ENCODE measurements at regions not wholly inside any gene's neighbourhood (a gene's known extent, or its start where the extent isn't known, plus 50 kb on each side); places are given as distances from the start of the nearest gene placed in this dataset.

DNA sequence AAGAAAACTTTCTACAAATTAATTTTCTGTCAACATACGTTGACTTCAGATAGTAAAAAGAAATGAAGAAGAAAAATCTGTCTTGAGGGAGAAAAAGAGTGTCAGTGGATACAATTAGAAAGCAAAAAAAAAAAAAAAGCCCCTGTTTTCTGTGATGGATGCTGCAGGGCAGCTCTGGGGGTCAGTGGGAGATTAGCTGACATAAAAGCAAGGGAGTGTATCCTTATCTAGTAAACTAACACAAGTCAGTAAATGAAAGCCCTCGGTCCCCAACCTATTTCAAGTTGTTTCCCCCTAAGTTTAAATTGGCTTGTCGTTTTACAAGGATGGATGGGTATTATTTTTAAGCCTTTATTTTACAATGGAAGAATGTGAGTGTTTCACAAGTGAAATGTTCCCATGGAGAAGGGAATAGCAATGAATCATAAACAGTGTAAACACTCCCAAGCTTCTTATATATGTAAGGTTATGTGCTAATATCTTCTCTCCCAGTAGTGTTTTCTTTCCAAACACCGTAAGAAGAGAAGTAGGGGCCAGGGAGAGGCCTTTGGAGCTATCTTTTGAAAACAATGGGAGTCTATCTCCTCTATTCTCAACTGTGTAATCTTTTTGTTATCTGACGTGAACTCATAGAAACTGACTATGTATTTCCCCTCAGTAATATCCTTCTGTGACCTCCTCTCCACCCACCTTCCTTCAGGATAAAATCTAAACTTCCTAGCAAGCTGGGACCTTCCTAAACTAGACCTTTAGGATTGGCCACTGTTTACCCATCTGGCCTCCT, 347.7 kb downstream of the FBXO8 start:
- TF ChIP-seq ZNF8 (CRISPR knock-in tag; IDR thresholded peaks at IDR 0.05) (0 out of 2 replicates have a peak, but pooled peaks have one; percentile 18), ISL1 (CRISPR knock-in tag; IDR thresholded peaks at IDR 0.05) (no peak)
- TF ChIP-seq, protein P1, sequence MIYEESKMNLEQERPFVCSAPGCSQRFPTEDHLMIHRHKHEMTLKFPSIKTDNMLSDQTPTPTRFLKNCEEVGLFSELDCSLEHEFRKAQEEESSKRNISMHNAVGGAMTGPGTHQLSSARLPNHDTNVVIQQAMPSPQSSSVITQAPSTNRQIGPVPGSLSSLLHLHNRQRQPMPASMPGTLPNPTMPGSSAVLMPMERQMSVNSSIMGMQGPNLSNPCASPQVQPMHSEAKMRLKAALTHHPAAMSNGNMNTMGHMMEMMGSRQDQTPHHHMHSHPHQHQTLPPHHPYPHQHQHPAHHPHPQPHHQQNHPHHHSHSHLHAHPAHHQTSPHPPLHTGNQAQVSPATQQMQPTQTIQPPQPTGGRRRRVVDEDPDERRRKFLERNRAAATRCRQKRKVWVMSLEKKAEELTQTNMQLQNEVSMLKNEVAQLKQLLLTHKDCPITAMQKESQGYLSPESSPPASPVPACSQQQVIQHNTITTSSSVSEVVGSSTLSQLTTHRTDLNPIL (CRISPR knock-in tag; IDR thresholded peaks at IDR 0.05; ENCODE audit: low read depth): no peak
- peak; percentile 23; the same call in 2 of the 3 replicates for ATAC-seq

DNA sequence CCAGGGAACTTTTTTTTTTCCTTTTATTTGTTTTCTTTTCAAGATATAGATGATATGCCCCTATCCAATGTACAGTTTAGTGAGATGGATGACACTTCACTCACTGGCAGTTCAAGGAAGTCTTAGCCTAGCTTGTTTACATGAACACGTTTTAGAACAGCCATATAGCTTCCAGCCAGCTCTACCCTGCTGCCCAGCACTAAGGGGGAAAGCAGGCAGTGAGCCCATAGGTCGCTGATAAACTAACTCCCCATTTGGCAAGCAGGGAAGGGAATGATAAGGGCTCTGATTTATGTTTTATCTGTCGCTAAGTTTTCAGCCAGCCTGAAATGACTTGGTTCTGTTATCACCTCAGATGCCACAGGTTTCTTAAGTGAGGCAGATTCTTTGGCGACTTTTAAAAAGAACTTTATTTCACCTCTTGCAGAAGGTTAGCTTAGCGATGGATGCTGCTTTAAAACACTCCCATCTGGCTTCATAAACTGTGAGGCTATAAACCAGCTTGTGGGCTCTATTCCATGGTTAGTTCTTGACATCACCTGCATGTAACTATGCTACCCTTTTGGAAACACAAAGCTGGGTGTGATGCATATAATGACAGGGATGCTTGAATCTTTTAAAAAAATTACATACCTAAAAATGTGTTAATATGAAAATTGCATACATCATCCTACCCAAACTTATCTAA, 348.4 kb downstream of the FBXO8 start:
- ATAC-seq: peak; percentile 40
- TF ChIP-seq, protein P2, sequence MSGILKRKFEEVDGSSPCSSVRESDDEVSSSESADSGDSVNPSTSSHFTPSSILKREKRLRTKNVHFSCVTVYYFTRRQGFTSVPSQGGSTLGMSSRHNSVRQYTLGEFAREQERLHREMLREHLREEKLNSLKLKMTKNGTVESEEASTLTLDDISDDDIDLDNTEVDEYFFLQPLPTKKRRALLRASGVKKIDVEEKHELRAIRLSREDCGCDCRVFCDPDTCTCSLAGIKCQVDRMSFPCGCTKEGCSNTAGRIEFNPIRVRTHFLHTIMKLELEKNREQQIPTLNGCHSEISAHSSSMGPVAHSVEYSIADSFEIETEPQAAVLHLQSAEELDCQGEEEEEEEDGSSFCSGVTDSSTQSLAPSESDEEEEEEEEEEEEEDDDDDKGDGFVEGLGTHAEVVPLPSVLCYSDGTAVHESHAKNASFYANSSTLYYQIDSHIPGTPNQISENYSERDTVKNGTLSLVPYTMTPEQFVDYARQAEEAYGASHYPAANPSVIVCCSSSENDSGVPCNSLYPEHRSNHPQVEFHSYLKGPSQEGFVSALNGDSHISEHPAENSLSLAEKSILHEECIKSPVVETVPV (CRISPR knock-in tag; IDR thresholded peaks at IDR 0.05): no peak
- no peak for TF ChIP-seq ZNF565 (CRISPR knock-in tag; conservative IDR thresholded peaks at IDR 0.05; ENCODE audit: low read depth)
- TF ChIP-seq, protein P3, sequence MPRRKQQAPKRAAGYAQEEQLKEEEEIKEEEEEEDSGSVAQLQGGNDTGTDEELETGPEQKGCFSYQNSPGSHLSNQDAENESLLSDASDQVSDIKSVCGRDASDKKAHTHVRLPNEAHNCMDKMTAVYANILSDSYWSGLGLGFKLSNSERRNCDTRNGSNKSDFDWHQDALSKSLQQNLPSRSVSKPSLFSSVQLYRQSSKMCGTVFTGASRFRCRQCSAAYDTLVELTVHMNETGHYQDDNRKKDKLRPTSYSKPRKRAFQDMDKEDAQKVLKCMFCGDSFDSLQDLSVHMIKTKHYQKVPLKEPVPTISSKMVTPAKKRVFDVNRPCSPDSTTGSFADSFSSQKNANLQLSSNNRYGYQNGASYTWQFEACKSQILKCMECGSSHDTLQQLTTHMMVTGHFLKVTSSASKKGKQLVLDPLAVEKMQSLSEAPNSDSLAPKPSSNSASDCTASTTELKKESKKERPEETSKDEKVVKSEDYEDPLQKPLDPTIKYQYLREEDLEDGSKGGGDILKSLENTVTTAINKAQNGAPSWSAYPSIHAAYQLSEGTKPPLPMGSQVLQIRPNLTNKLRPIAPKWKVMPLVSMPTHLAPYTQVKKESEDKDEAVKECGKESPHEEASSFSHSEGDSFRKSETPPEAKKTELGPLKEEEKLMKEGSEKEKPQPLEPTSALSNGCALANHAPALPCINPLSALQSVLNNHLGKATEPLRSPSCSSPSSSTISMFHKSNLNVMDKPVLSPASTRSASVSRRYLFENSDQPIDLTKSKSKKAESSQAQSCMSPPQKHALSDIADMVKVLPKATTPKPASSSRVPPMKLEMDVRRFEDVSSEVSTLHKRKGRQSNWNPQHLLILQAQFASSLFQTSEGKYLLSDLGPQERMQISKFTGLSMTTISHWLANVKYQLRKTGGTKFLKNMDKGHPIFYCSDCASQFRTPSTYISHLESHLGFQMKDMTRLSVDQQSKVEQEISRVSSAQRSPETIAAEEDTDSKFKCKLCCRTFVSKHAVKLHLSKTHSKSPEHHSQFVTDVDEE (CRISPR knock-in tag; IDR thresholded peaks at IDR 0.05): peak; percentile 94
- TF ChIP-seq ZNF8 (CRISPR knock-in tag; IDR thresholded peaks at IDR 0.05): no peak
- TF ChIP-seq, protein P1 (CRISPR knock-in tag; IDR thresholded peaks at IDR 0.05; ENCODE audit: low read depth): no peak
- TF ChIP-seq TCF4 (CRISPR knock-in tag; IDR thresholded peaks at IDR 0.05; ENCODE audit: borderline replicate concordance): peak; percentile 11; the same call in 1 of the 2 replicates
- no peak for TF ChIP-seq SNAI2 (CRISPR knock-in tag; IDR thresholded peaks at IDR 0.05)
- TF ChIP-seq RARB (CRISPR knock-in tag; IDR thresholded peaks at IDR 0.05): no peak
- TF ChIP-seq, protein P4, sequence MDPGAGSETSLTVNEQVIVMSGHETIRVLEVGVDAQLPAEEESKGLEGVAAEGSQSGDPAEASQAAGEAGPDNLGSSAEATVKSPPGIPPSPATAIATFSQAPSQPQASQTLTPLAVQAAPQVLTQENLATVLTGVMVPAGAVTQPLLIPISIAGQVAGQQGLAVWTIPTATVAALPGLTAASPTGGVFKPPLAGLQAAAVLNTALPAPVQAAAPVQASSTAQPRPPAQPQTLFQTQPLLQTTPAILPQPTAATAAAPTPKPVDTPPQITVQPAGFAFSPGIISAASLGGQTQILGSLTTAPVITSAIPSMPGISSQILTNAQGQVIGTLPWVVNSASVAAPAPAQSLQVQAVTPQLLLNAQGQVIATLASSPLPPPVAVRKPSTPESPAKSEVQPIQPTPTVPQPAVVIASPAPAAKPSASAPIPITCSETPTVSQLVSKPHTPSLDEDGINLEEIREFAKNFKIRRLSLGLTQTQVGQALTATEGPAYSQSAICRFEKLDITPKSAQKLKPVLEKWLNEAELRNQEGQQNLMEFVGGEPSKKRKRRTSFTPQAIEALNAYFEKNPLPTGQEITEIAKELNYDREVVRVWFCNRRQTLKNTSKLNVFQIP (CRISPR knock-in tag; IDR thresholded peaks at IDR 0.05; ENCODE audit: borderline replicate concordance, low read depth): no peak
- TF ChIP-seq ARNTL (CRISPR knock-in tag; IDR thresholded peaks at IDR 0.05; ENCODE audit: borderline replicate concordance, low read depth): no peak
- TF ChIP-seq BACH2 (CRISPR knock-in tag; IDR thresholded peaks at IDR 0.05; ENCODE audit: borderline replicate concordance): no peak
- no peak for TF ChIP-seq ZNF70 (CRISPR knock-in tag; IDR thresholded peaks at IDR 0.05)
- TF ChIP-seq ZC3H10 (CRISPR knock-in tag; IDR thresholded peaks at IDR 0.05): no peak
- no peak for TF ChIP-seq ESRRG (CRISPR knock-in tag; IDR thresholded peaks at IDR 0.05)
- no peak for TF ChIP-seq ZFP30 (CRISPR knock-in tag; IDR thresholded peaks at IDR 0.05)
- TF ChIP-seq ZFP3 (CRISPR knock-in tag; IDR thresholded peaks at IDR 0.05): no peak
- peak; percentile 81 for TF ChIP-seq ISL1 (CRISPR knock-in tag; IDR thresholded peaks at IDR 0.05)
- no peak for TF ChIP-seq GLIS3 (CRISPR knock-in tag; IDR thresholded peaks at IDR 0.05)
- TF ChIP-seq, protein P5, sequence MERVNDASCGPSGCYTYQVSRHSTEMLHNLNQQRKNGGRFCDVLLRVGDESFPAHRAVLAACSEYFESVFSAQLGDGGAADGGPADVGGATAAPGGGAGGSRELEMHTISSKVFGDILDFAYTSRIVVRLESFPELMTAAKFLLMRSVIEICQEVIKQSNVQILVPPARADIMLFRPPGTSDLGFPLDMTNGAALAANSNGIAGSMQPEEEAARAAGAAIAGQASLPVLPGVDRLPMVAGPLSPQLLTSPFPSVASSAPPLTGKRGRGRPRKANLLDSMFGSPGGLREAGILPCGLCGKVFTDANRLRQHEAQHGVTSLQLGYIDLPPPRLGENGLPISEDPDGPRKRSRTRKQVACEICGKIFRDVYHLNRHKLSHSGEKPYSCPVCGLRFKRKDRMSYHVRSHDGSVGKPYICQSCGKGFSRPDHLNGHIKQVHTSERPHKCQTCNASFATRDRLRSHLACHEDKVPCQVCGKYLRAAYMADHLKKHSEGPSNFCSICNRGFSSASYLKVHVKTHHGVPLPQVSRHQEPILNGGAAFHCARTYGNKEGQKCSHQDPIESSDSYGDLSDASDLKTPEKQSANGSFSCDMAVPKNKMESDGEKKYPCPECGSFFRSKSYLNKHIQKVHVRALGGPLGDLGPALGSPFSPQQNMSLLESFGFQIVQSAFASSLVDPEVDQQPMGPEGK (CRISPR knock-in tag; IDR thresholded peaks at IDR 0.05; ENCODE audit: borderline replicate concordance): no peak
- TF ChIP-seq TOX (CRISPR knock-in tag; IDR thresholded peaks at IDR 0.05; ENCODE audit: borderline replicate concordance): no peak
- TF ChIP-seq PPARA (CRISPR knock-in tag; IDR thresholded peaks at IDR 0.05; ENCODE audit: borderline replicate concordance): no peak
- no peak for TF ChIP-seq CSDC2 (CRISPR knock-in tag; IDR thresholded peaks at IDR 0.05)

Data from SK-N-SH treated with all-trans-retinoic acid at 6 μM for 48 hours (cell line).